ENCODE measurements at regions not wholly inside any gene's neighbourhood (a gene's known extent, or its start where the extent isn't known, plus 50 kb on each side); places are given as distances from the start of the nearest gene placed in this dataset.

DNA sequence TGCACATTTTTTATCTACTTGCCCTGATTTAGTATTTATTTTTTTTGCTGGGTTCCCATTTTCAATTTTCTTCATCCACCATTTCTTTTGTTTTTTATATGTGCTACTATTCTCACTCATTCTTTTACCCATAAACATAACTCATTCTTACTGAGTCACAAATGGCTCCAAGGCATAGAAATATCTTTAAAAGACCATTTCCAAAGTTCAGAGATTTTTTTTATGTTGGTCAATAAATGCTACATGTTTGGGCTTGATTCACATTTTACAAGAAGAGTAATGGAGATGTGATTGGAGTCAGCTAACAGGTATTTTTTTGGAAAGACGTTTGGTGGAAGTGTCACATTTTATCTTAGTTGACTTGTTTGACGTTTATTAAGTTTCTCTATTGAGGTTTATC, 1303.2 kb upstream of the LRRTM3 start:
- H2AFZ ChIP-seq (replicated peaks), result no peak overlapping the region
- H3K4me1 ChIP-seq, result no peaks in the 10 kb centered on the region
- no peaks in the 10 kb centered on the region for H3F3A ChIP-seq (ENCODE audit: low read depth)
- H3K4me1 Mint-ChIP-seq, result no peaks in the 10 kb centered on the region
- H4K20me1 ChIP-seq (ENCODE audit: low read depth), result no peaks in the 10 kb centered on the region
- no peaks in the 10 kb centered on the region for H3K27me3 ChIP-seq
- no peak for DNase-seq (ENCODE audit: low spot score)
- no peaks in the 10 kb centered on the region for H3K9me3 ChIP-seq (ENCODE audit: low read depth)
- H3K27ac Mint-ChIP-seq, result no peak overlapping the region
- H3K27me3 Mint-ChIP-seq (ENCODE audit: insufficient read depth, low read depth), result no peaks in the 10 kb centered on the region
- H3K36me3 ChIP-seq, result no peaks in the 10 kb centered on the region
- no peak overlapping the region for H3K4me2 ChIP-seq
- no peaks in the 10 kb centered on the region for H3K9me3 Mint-ChIP-seq
- TF ChIP-seq EZH2 (IDR thresholded peaks at IDR 0.05), result no peak
- TF ChIP-seq EZH2phosphoT487 (IDR thresholded peaks at IDR 0.05), result no peak
- TF ChIP-seq, protein P1, sequence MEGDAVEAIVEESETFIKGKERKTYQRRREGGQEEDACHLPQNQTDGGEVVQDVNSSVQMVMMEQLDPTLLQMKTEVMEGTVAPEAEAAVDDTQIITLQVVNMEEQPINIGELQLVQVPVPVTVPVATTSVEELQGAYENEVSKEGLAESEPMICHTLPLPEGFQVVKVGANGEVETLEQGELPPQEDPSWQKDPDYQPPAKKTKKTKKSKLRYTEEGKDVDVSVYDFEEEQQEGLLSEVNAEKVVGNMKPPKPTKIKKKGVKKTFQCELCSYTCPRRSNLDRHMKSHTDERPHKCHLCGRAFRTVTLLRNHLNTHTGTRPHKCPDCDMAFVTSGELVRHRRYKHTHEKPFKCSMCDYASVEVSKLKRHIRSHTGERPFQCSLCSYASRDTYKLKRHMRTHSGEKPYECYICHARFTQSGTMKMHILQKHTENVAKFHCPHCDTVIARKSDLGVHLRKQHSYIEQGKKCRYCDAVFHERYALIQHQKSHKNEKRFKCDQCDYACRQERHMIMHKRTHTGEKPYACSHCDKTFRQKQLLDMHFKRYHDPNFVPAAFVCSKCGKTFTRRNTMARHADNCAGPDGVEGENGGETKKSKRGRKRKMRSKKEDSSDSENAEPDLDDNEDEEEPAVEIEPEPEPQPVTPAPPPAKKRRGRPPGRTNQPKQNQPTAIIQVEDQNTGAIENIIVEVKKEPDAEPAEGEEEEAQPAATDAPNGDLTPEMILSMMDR (IDR thresholded peaks at IDR 0.05), result no peak
- H3K4me3 ChIP-seq, result no peak overlapping the region
- no peaks in the 10 kb centered on the region for H3K36me3 Mint-ChIP-seq
- H3K9ac ChIP-seq, result no peak overlapping the region
- H3K79me2 ChIP-seq (ENCODE audit: low read depth), result no peaks in the 10 kb centered on the region
- no peak overlapping the region for H3K27ac ChIP-seq
- no peak overlapping the region for H3K4me3 Mint-ChIP-seq

- H3F3A ChIP-seq (ENCODE audit: low read depth), result no peaks in the 10 kb centered on the region
- Mint-ChIP-seq H3K36me3 (peaks cover 1% of the 10 kb centered on the region), H3K27me3 (ENCODE audit: insufficient read depth, low read depth) (peaks cover 4% of the 10 kb centered on the region), H3K27ac (peak overlapping the region; percentile 10), H3K4me3 (no peak overlapping the region), H3K9me3 (peaks cover 5% of the 10 kb centered on the region), H3K4me1 (peaks cover 5% of the 10 kb centered on the region)
- H3K36me3 ChIP-seq, result no peaks in the 10 kb centered on the region
- H3K4me1 ChIP-seq, result no peaks in the 10 kb centered on the region
- H3K9me3 ChIP-seq (ENCODE audit: low read depth), result no peaks in the 10 kb centered on the region
- H3K27ac ChIP-seq, result no peak overlapping the region
- no peak overlapping the region for H2AFZ ChIP-seq (replicated peaks)
- H4K20me1 ChIP-seq (ENCODE audit: low read depth), result no peaks in the 10 kb centered on the region
- no peak for DNase-seq (ENCODE audit: low spot score)
- H3K9ac ChIP-seq, result no peak overlapping the region
- no peak overlapping the region for H3K4me2 ChIP-seq
- H3K79me2 ChIP-seq (ENCODE audit: low read depth), result no peaks in the 10 kb centered on the region
- no peak for TF ChIP-seq EZH2phosphoT487 (IDR thresholded peaks at IDR 0.05)
- TF ChIP-seq, protein P1 (IDR thresholded peaks at IDR 0.05), result no peak
- no peak for TF ChIP-seq EZH2 (IDR thresholded peaks at IDR 0.05)
- no peaks in the 10 kb centered on the region for H3K27me3 ChIP-seq
- H3K4me3 ChIP-seq, result no peak overlapping the region
Observed at GRCh38 chr10:65628493-65629139, 1297.2 kb upstream of the LRRTM3 start.

DNA sequence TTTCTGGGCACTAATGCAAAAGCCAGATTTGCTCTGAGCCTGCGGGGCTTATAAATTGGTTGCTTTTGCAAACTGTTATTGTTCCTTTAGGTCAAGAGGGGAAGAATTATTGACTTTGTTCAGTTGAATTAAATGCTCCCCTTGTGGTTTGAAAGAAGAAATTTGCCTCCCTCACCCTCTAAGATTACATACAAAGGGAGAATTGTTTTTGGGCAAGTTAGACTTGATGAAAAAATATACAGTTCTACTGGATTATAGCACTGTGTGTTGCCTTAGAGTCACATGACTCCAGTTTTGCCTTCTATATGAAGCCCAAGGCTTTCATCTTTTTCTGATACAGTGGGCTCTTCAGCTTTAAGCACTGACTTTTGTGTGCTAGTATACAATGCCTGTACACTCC, 1265.8 kb upstream of the LRRTM3 start:
- no peaks in the 10 kb centered on the region for H3K36me3 ChIP-seq
- no peak for DNase-seq (ENCODE audit: low spot score)
- H3K9me3 ChIP-seq (ENCODE audit: low read depth), result peaks cover 8% of the 10 kb centered on the region
- no peak overlapping the region for H3K27ac ChIP-seq
- Mint-ChIP-seq H3K36me3 (peaks cover 1% of the 10 kb centered on the region), H3K27ac (no peak overlapping the region), H3K4me1 (no peaks in the 10 kb centered on the region), H3K9me3 (peaks cover 9% of the 10 kb centered on the region), H3K4me3 (no peak overlapping the region), H3K27me3 (ENCODE audit: insufficient read depth, low read depth) (no peaks in the 10 kb centered on the region)
- H3K9ac ChIP-seq, result no peak overlapping the region
- no peak overlapping the region for H3K4me3 ChIP-seq
- no peak overlapping the region for H3K4me2 ChIP-seq
- no peaks in the 10 kb centered on the region for H3K27me3 ChIP-seq
- H2AFZ ChIP-seq (replicated peaks), result no peak overlapping the region
- H3K4me1 ChIP-seq, result no peaks in the 10 kb centered on the region
- H3F3A ChIP-seq (ENCODE audit: low read depth), result no peaks in the 10 kb centered on the region
- H3K79me2 ChIP-seq (ENCODE audit: low read depth), result no peaks in the 10 kb centered on the region
- H4K20me1 ChIP-seq (ENCODE audit: low read depth), result no peaks in the 10 kb centered on the region
- TF ChIP-seq EZH2 (IDR thresholded peaks at IDR 0.05) (no peak), EZH2phosphoT487 (IDR thresholded peaks at IDR 0.05) (no peak)
- TF ChIP-seq, protein P1 (IDR thresholded peaks at IDR 0.05), result no peak

All from neural progenitor cell (in vitro differentiated cells).